ENCODE measurements at regions not wholly inside any gene's neighbourhood (a gene's known extent, or its start where the extent isn't known, plus 50 kb on each side); places are given as distances from the start of the nearest gene placed in this dataset.

GRCh38 chr7:136079934-136080333 lies 102.8 kb upstream of the MTPN start:
- no peak for TF ChIP-seq CTCF (IDR thresholded peaks at IDR 0.05)
- TF ChIP-seq POLR2AphosphoS5 (IDR thresholded peaks at IDR 0.05) = no peak
- TF ChIP-seq EP300 (IDR thresholded peaks at IDR 0.05; ENCODE audit: low read depth) = no peak
- TF ChIP-seq POLR2A (IDR thresholded peaks at IDR 0.05) = no peak

Data from transverse colon (tissue), 4 donors.